Heart left ventricle (tissue), 16 donors: ENCODE measurements at regions not wholly inside any gene's neighbourhood (a gene's known extent, or its start where the extent isn't known, plus 50 kb on each side); places are given as distances from the start of the nearest gene placed in this dataset.

ENCODE experiments used
- ATAC-seq, 4 donors: fragments of 200-7000 bp; cut with Tn5 transposase; one replicate each; pipeline ENCODE4 v1.9.1; 2020 to 2022; ENCODE audit warnings: moderate library complexity in 4 of 4, mild to moderate bottlenecking in 3 of 4, moderate number of reproducible peaks in 1 of 4
- DNase-seq, 5 donors: peaks; one replicate each; pipeline ENCODE4 v3.0.0-alpha.2; 2020
- H3K27ac ChIP-seq, 12 donors: fragments of 200-600 bp; sonication (generic) in 4 of 12; one replicate each; pipeline versions ENCODE4 v1.5.0 to v1.8.0; 2016 to 2022; ENCODE audit warnings: mild to moderate bottlenecking in 2 of 12
- H3K27me3 ChIP-seq, 9 donors: fragments of 200-600 bp; sonication (generic) in 2 of 9; one replicate each; pipeline versions ENCODE4 v1.5.1 to v1.8.0; 2016 to 2022; ENCODE audit warnings: mild to moderate bottlenecking in 3 of 9
- H3K36me3 ChIP-seq, 9 donors: fragments of 200-600 bp; sonication (generic) in 2 of 9; one replicate each; pipeline versions ENCODE4 v1.5.0 to v1.8.0; 2018 to 2022; ENCODE audit warnings: mild to moderate bottlenecking in 2 of 9
- H3K4me1 ChIP-seq, 12 donors: fragments of 200-600 bp; sonication (generic) in 4 of 12; one replicate each; pipeline versions ENCODE4 v1.5.0 to v1.8.0; 2016 to 2022; ENCODE audit warnings: mild to moderate bottlenecking in 3 of 12
- H3K4me3 ChIP-seq, 12 donors: fragments of 200-600 bp; sonication (generic) in 4 of 12; one replicate each; pipeline versions ENCODE4 v1.5.0 to v1.8.0; 2017 to 2022; ENCODE audit warnings: mild to moderate bottlenecking in 9 of 12, moderate library complexity in 4 of 12
- H3K9me3 ChIP-seq, 12 donors: fragments of 200-600 bp; sonication (generic) in 4 of 12; one replicate each; pipeline versions ENCODE4 v1.5.0 to v1.8.0; 2016 to 2022; ENCODE audit warnings: mild to moderate bottlenecking in 1 of 12
- CTCF ChIP-seq, 12 donors: fragments of 200-600 bp; sonication (generic) in 4 of 12; IDR thresholded peaks; one replicate each; pipeline versions ENCODE4 v1.5.0 to v1.8.0; 2018 to 2022; ENCODE audit warnings: antibody characterized with exemption in 12 of 12, mild to moderate bottlenecking in 5 of 12
- POLR2A ChIP-seq, 2 donors: fragments of 450-650 bp; IDR thresholded peaks; one replicate each; pipeline ENCODE4 v1.6.1; 2017; ENCODE audit warnings: antibody characterized with exemption in 2 of 2, mild to moderate bottlenecking in 2 of 2, moderate library complexity in 2 of 2
- WGBS, 4 donors: extraction: QIAGEN DNeasy Blood & Tissue Kit in 2 of 4; methylation state at CpG; one replicate each; pipeline versions ENCODE4 v1.1.5 to v1.1.7; 2013 to 2018; 5-methylcytosine and 5-hydroxymethylcytosine counted together
- intact Hi-C, 10 donors: fragments of 100-400 bp; cut with DNase I; formaldehyde crosslinking; loops; one replicate each; pipeline versions ENCODE4 v1.11.1 to v1.14.2; 2022
- donor health status: ischemic (EF 13 %, LVEDD 7.1; RV severe dilation, severe dysfunction).
- donor health status: healthy with polysubstance abuse.
- donor health status: DM: no; HTN: yes; CAD: no.
- donor health status: DM: no; HTN: no; CAD: no.
- donor health status: ischemic (EF 25% LVEDD 6.9; RV normal size, moderate dysfunction).
- donor health status: ischemic (EF 25% LVEDD 5.7; RV mildly dilated, moderate dysfunction).
- donor health status: healthy.
- donor health status: DM: yes; HTN: yes; CAD: no.
- donor health status: ischemic (EF 35%, LVEDD 5.7; RV mildly dilated, moderate dysfunction).
- donor health status: nonischemic (EF 11% LVEDD 7.7; RV severe dilation, severe dysfunction).
- donor health status: DM: yes; HTN: yes; CAD: no.
- donor health status: PGD.
- donor health status: ischemic (EF 29% LVEDD 5.4; RV normal size, mild dysfunction).
- donor health status: nonischemic (EF 23%, LVEDD 6.1; RV moderate dilation, normal function).

- TF ChIP-seq POLR2A (IDR thresholded peaks at IDR 0.05) (no peak), CTCF (IDR thresholded peaks at IDR 0.05) (no peak)
- no peaks in the 10 kb centered on the region for H3K4me1 ChIP-seq
- no peak overlapping the region for H3K4me3 ChIP-seq
- H3K27me3 ChIP-seq, result no peaks in the 10 kb centered on the region
- H3K9me3 ChIP-seq, result no peaks in the 10 kb centered on the region
- DNase-seq, result no peak
- intact Hi-C loops, result no loop called here
- 75 to 81% (median 79%) methylated on average over 3 of the region's 3 CpGs for WGBS, 4 donors
- no peaks in the 10 kb centered on the region for H3K36me3 ChIP-seq
- no peak for ATAC-seq
- no peak overlapping the region for H3K27ac ChIP-seq
These were observed 210.6 kb downstream of the IRS2 start for GRCh38 chr13:109575821-109576220.

GRCh38 chr13:109572389-109572788 lies 214.0 kb downstream of the IRS2 start:
- H3K27me3 ChIP-seq, result no peaks in the 10 kb centered on the region
- TF ChIP-seq POLR2A (IDR thresholded peaks at IDR 0.05) (no peak), CTCF (IDR thresholded peaks at IDR 0.05) (no peak)
- no peaks in the 10 kb centered on the region for H3K9me3 ChIP-seq
- no peaks in the 10 kb centered on the region for H3K36me3 ChIP-seq
- ATAC-seq, result no peak
- no peak overlapping the region for H3K4me3 ChIP-seq
- peaks cover 0 to 4% (median 0%) of the 10 kb centered on the region in 12 donors for H3K4me1 ChIP-seq
- no peak for DNase-seq
- 84 to 89% (median 87%) methylated on average over 6 of the region's 6 CpGs for WGBS, 4 donors
- H3K27ac ChIP-seq, result no peak overlapping the region
- intact Hi-C loops, result no loop called here

GRCh38 chr13:109569958-109570711 lies 216.2 kb downstream of the IRS2 start:
- Histone ChIP-seq H3K27me3 (no peaks in the 10 kb centered on the region), H3K27ac (no peak overlapping the region), H3K4me1 (peaks cover 0 to 4% (median 0%) of the 10 kb centered on the region in 12 donors), H3K36me3 (no peaks in the 10 kb centered on the region), H3K9me3 (no peaks in the 10 kb centered on the region), H3K4me3 (no peak overlapping the region)
- ATAC-seq (no peak), DNase-seq (no peak)
- TF ChIP-seq POLR2A (IDR thresholded peaks at IDR 0.05), result no peak
- no peak for TF ChIP-seq CTCF (IDR thresholded peaks at IDR 0.05)
- intact Hi-C loops, result no loop called here
- WGBS, 4 donors, result 77 to 88% (median 80%) methylated on average over 11 of the region's 11 CpGs

GRCh38 chr13:109568339-109568818 lies 218.0 kb downstream of the IRS2 start:
- Histone ChIP-seq H3K27ac (no peak overlapping the region), H3K9me3 (no peaks in the 10 kb centered on the region), H3K36me3 (no peaks in the 10 kb centered on the region), H3K4me1 (peaks cover 0 to 4% (median 0%) of the 10 kb centered on the region in 12 donors), H3K27me3 (no peaks in the 10 kb centered on the region), H3K4me3 (no peak overlapping the region)
- intact Hi-C loops, result no loop called here
- ATAC-seq (no peak), DNase-seq (no peak)
- TF ChIP-seq POLR2A (IDR thresholded peaks at IDR 0.05) (no peak), CTCF (IDR thresholded peaks at IDR 0.05) (no peak)
- WGBS, 4 donors, result 53 to 67% (median 61%) methylated on average over 4 of the region's 4 CpGs
